Activated B cell treated with CpG ODN at 0.5 μM for 24 hours (primary cell): ENCODE measurements at regions not wholly inside any gene's neighbourhood (a gene's known extent, or its start where the extent isn't known, plus 50 kb on each side); places are given as distances from the start of the nearest gene placed in this dataset.

Experiments
- ATAC-seq: fragments of 200-7000 bp; cut with Tn5 transposase; one replicate; pipeline ENCODE4 v1.10.0; 2021; ENCODE audit warnings: low read depth, mild to moderate bottlenecking, moderate library complexity
- CTCF ChIA-PET: fragments of 350-600 bp; sonication (Branson Sonifier 250); formaldehyde crosslinking; loops from one replicate; lab custom pipeline; 2021; ENCODE audit warnings: antibody characterized with exemption; lab: Charles Lee
- POLR2A ChIA-PET: fragments of 350-600 bp; sonication (Branson Sonifier 250); formaldehyde crosslinking; loops from one replicate; lab custom pipeline; 2021; ENCODE audit warnings: antibody characterized with exemption; lab: Charles Lee
- DNase-seq: peaks from one replicate; pipeline ENCODE4 v3.0.0; 2022
- H3K27ac Mint-ChIP-seq: one replicate; pipeline ENCODE4 v1.8.0; 2020; ENCODE audit warnings: mixed read lengths
- H3K27me3 Mint-ChIP-seq: one replicate; pipeline ENCODE4 v1.8.0; 2021; ENCODE audit warnings: mixed read lengths
- H3K36me3 Mint-ChIP-seq: one replicate; pipeline ENCODE4 v1.8.0; 2021; ENCODE audit warnings: low read depth, mixed read lengths
- H3K4me1 Mint-ChIP-seq: one replicate; pipeline ENCODE4 v1.8.0; 2021; ENCODE audit warnings: mixed read lengths
- H3K4me3 Mint-ChIP-seq: one replicate; pipeline ENCODE4 v1.8.0; 2020; ENCODE audit warnings: mild to moderate bottlenecking, mixed read lengths
- H3K9me3 Mint-ChIP-seq: one replicate; pipeline ENCODE4 v1.8.0; 2020; ENCODE audit warnings: mixed read lengths
- CTCF ChIP-seq: fragments of 200-600 bp; IDR thresholded peaks from one replicate; pipeline ENCODE4 v1.8.0; 2022; ENCODE audit warnings: antibody characterized with exemption, mild to moderate bottlenecking
- intact Hi-C: fragments of 100-400 bp; cut with micrococcal nuclease; formaldehyde crosslinking; loops from one replicate; pipeline ENCODE4 v1.15.1; 2024

- CTCF ChIA-PET, result no interaction called here
Observed at GRCh38 chr2:19746137-19746600, 155.6 kb downstream of the TTC32 start.

GRCh38 chr2:19745318-19746136 lies 156.3 kb downstream of the TTC32 start:
- CTCF ChIA-PET, result no interaction called here
- H3K9me3 Mint-ChIP-seq, result no peaks in the 10 kb centered on the region
- DNase-seq (no peak), ATAC-seq (no peak)
- H3K36me3 Mint-ChIP-seq, result no peaks in the 10 kb centered on the region
- POLR2A ChIA-PET, result no interaction called here
- no peaks in the 10 kb centered on the region for H3K4me1 Mint-ChIP-seq
- H3K27ac Mint-ChIP-seq, result no peak overlapping the region
- no peak for TF ChIP-seq CTCF
- intact Hi-C loops, result no loop called here
- no peaks in the 10 kb centered on the region for H3K27me3 Mint-ChIP-seq
- no peak overlapping the region for H3K4me3 Mint-ChIP-seq

More at GRCh38 chr2:19746137-19746600, 155.6 kb downstream of the TTC32 start:
- no peak for DNase-seq
- POLR2A ChIA-PET, result no interaction called here
- no peak for TF ChIP-seq CTCF
- no peaks in the 10 kb centered on the region for H3K36me3 Mint-ChIP-seq
- ATAC-seq, result no peak
- H3K27ac Mint-ChIP-seq, result no peak overlapping the region
- H3K4me3 Mint-ChIP-seq, result no peak overlapping the region
- H3K9me3 Mint-ChIP-seq, result no peaks in the 10 kb centered on the region
- no peaks in the 10 kb centered on the region for H3K4me1 Mint-ChIP-seq
- no peaks in the 10 kb centered on the region for H3K27me3 Mint-ChIP-seq
- intact Hi-C loops, result no loop called here

- CTCF ChIA-PET, result no interaction called here
- H3K27me3 Mint-ChIP-seq, result no peaks in the 10 kb centered on the region
- no peaks in the 10 kb centered on the region for H3K4me1 Mint-ChIP-seq
- POLR2A ChIA-PET, result no interaction called here
- no peak for ATAC-seq
- H3K27ac Mint-ChIP-seq, result no peak overlapping the region
- no peak for TF ChIP-seq CTCF
- DNase-seq, result no peak
- no peaks in the 10 kb centered on the region for H3K9me3 Mint-ChIP-seq
- intact Hi-C loops, result no loop called here
- no peak overlapping the region for H3K4me3 Mint-ChIP-seq
- no peaks in the 10 kb centered on the region for H3K36me3 Mint-ChIP-seq
Observed at GRCh38 chr2:19744456-19745199, 157.2 kb downstream of the TTC32 start.

- Mint-ChIP-seq H3K4me3 (no peak overlapping the region), H3K27ac (no peak overlapping the region), H3K36me3 (no peaks in the 10 kb centered on the region), H3K4me1 (no peaks in the 10 kb centered on the region), H3K27me3 (no peaks in the 10 kb centered on the region), H3K9me3 (no peaks in the 10 kb centered on the region)
- no peak for TF ChIP-seq CTCF
- POLR2A ChIA-PET, result no interaction called here
- intact Hi-C loops, result no loop called here
- CTCF ChIA-PET, result no interaction called here
- no peak for DNase-seq
- no peak for ATAC-seq
Observed at GRCh38 chr2:19743641-19744040, 158.1 kb downstream of the TTC32 start.

- peaks cover 5% of the 10 kb centered on the region for H3K27me3 Mint-ChIP-seq
- DNase-seq (no peak), ATAC-seq (no peak)
- H3K27ac Mint-ChIP-seq, result no peak overlapping the region
- no peak overlapping the region for H3K4me3 Mint-ChIP-seq
- POLR2A ChIA-PET, result no interaction called here
- intact Hi-C loops, result no loop called here
- no peaks in the 10 kb centered on the region for H3K9me3 Mint-ChIP-seq
- TF ChIP-seq CTCF, result no peak
- H3K4me1 Mint-ChIP-seq, result no peaks in the 10 kb centered on the region
- H3K36me3 Mint-ChIP-seq, result no peaks in the 10 kb centered on the region
- CTCF ChIA-PET, result no interaction called here
Observed at GRCh38 chr2:19742872-19743271, 158.9 kb downstream of the TTC32 start.
